Prostate gland (tissue), 2 donors: ENCODE measurements at regions not wholly inside any gene's neighbourhood (a gene's known extent, or its start where the extent isn't known, plus 50 kb on each side); places are given as distances from the start of the nearest gene placed in this dataset.

ENCODE experiments used
- DNase-seq: peaks from one replicate; pipeline ENCODE4 v3.0.0-alpha.2; 2019; ENCODE audit warnings: low spot score
- H3K27ac ChIP-seq, 2 donors: fragments of 200-600 bp; sonication (generic); 2 replicates each; pipeline ENCODE4 v1.5.1; 2017 to 2019
- H3K27me3 ChIP-seq: fragments of 200-600 bp; sonication (generic); replicated peaks from 2 replicates; pipeline ENCODE4 v1.5.1; 2019; ENCODE audit not compliant: insufficient read depth
- H3K36me3 ChIP-seq, 2 donors: fragments of 200-600 bp; sonication (generic); 1 replicate in 1 of 2; 2 replicates in 1 of 2; pipeline versions ENCODE4 v1.5.1 to v1.8.1; 2017 to 2019
- H3K4me1 ChIP-seq: fragments of 200-600 bp; sonication (generic); replicated peaks from 2 replicates; pipeline ENCODE4 v1.5.1; 2019
- H3K4me3 ChIP-seq, 2 donors: fragments of 200-600 bp; sonication (generic); 2 replicates each; pipeline ENCODE4 v1.5.1; 2017 to 2019
- H3K9me3 ChIP-seq: fragments of 200-600 bp; sonication (generic); 2 replicates; pipeline ENCODE4 v1.5.1; 2017
- POLR2A ChIP-seq: fragments of 450-650 bp; IDR thresholded peaks from one replicate; pipeline ENCODE4 v1.6.1; 2016; ENCODE audit warnings: antibody characterized with exemption, mild to moderate bottlenecking
- POLR2AphosphoS5 ChIP-seq: sonication (generic); formaldehyde crosslinking; IDR thresholded peaks from one replicate; pipeline ENCODE4 v1.6.1; 2017; ENCODE audit warnings: antibody characterized with exemption
- WGBS: methylation state at CpG from one replicate; pipeline ENCODE4 v1.1.5; 2018; 5-methylcytosine and 5-hydroxymethylcytosine counted together
- intact Hi-C: fragments of 100-400 bp; cut with DNase I; formaldehyde crosslinking; loops from one replicate; pipeline ENCODE4 v1.14.2; 2022
- TF ChIP-seq, protein P1 (sequence below), 4 experiments: fragments of 200-600 bp in 2 of 4; fragments of 450-650 bp in 2 of 4; sonication (generic) in 2 of 4; IDR thresholded peaks; 1 replicate in 3 of 4; 2 replicates in 1 of 4; pipeline ENCODE4 v1.5.1; 2016 to 2019; ENCODE audit warnings: antibody characterized with exemption in 4 of 4, mild to moderate bottlenecking in 2 of 4, moderate library complexity in 2 of 4

DNA sequence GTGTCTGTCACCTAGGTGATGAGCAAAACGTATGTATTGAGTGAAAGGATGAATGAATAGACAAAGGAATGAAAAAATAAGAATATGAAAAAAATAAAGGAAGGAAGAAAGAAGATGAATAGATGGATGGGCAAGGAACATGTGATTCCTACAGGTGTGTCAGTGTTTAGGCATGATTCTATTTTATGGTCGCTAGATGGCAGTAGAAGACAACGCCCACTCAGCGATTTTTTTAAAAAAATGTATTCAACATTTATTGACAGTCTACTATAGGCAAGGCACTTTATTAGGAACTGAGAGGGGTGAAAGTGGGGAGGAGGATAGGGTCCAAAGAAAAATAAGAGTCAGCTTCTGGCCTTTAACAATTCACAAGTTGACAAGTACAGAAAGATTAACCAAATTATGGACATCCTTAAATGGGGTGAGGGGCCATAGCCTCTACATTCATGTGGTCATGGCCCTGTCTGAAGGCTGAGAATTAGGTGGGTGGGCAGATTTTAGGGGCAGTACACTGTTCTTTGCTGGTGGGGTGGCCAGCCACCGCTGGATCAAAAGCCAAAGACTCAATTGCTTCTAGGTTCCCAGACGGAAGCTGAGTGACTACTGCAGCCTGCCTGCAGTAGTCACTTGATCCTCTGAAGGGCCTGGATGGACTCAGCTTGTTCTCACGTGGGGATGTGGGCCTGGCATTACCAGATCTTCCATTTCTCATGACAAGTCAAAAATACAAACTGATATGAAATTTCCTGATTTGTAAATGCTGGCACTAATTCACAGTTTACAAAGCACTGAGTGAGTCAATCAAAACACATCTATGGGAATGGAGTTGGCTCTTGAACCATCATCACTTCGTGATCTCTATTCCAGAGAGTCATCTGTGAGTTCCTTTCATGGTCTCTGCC, 83.9 kb downstream of the FASLG start:
- DNase-seq = no peak
- H3K4me3 ChIP-seq = no peak overlapping the region
- TF ChIP-seq POLR2A = no peak
- TF ChIP-seq, protein P1, sequence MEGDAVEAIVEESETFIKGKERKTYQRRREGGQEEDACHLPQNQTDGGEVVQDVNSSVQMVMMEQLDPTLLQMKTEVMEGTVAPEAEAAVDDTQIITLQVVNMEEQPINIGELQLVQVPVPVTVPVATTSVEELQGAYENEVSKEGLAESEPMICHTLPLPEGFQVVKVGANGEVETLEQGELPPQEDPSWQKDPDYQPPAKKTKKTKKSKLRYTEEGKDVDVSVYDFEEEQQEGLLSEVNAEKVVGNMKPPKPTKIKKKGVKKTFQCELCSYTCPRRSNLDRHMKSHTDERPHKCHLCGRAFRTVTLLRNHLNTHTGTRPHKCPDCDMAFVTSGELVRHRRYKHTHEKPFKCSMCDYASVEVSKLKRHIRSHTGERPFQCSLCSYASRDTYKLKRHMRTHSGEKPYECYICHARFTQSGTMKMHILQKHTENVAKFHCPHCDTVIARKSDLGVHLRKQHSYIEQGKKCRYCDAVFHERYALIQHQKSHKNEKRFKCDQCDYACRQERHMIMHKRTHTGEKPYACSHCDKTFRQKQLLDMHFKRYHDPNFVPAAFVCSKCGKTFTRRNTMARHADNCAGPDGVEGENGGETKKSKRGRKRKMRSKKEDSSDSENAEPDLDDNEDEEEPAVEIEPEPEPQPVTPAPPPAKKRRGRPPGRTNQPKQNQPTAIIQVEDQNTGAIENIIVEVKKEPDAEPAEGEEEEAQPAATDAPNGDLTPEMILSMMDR (IDR thresholded peaks at IDR 0.05) = peak; percentile 34 to 68 (median 62)
- TF ChIP-seq POLR2AphosphoS5 = no peak
- H3K27me3 ChIP-seq = no peaks in the 10 kb centered on the region
- 22% methylated on average over 8 of the region's 8 CpGs for WGBS
- intact Hi-C loops = loop anchor here (5.0 to 10.0 kb wide), 3 partner anchors 82 to 1082 kb away; partner anchors contain the start of genes CENPL and DARS2
- no peaks in the 10 kb centered on the region for H3K4me1 ChIP-seq
- H3K27ac ChIP-seq = no peak overlapping the region
- no peaks in the 10 kb centered on the region for H3K9me3 ChIP-seq
- H3K36me3 ChIP-seq = no peaks in the 10 kb centered on the region

DNA sequence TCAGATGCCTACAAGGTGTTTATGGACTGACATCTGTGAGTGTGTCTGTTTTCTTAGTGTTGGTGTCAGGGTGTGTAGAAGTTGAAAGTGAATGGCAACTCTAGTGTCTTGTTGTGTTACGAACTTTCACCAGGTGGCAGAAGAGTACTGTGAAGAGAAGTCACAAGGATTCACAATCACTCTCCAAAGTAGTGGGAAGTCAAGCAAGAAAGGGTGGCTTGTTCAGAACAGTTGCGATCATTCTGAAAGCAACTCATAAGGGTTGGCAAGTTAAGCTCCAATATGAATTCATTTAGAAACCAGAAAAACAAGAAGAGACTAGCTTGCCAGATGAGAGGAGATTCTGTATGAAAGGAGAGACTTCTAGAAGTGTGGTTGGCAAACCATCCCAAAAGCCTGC, 86.1 kb downstream of the FASLG start:
- Histone ChIP-seq H3K4me3 (no peak overlapping the region), H3K36me3 (no peaks in the 10 kb centered on the region), H3K4me1 (no peaks in the 10 kb centered on the region), H3K27ac (peak overlapping the region in 1 of 2 donors; percentile 60), H3K9me3 (no peaks in the 10 kb centered on the region), H3K27me3 (no peaks in the 10 kb centered on the region)
- peak; percentile 28 for DNase-seq
- intact Hi-C loops = loop anchor here (5.0 to 10.0 kb wide), 3 partner anchors 80 to 1080 kb away; partner anchors contain the start of genes CENPL and DARS2
- TF ChIP-seq POLR2AphosphoS5 = peak; percentile 17
- no peak for TF ChIP-seq POLR2A
- TF ChIP-seq, protein P1 (IDR thresholded peaks at IDR 0.05) = peak; percentile 18 to 69 (median 48)
- 21% methylated on average over 2 of the region's 2 CpGs for WGBS

DNA sequence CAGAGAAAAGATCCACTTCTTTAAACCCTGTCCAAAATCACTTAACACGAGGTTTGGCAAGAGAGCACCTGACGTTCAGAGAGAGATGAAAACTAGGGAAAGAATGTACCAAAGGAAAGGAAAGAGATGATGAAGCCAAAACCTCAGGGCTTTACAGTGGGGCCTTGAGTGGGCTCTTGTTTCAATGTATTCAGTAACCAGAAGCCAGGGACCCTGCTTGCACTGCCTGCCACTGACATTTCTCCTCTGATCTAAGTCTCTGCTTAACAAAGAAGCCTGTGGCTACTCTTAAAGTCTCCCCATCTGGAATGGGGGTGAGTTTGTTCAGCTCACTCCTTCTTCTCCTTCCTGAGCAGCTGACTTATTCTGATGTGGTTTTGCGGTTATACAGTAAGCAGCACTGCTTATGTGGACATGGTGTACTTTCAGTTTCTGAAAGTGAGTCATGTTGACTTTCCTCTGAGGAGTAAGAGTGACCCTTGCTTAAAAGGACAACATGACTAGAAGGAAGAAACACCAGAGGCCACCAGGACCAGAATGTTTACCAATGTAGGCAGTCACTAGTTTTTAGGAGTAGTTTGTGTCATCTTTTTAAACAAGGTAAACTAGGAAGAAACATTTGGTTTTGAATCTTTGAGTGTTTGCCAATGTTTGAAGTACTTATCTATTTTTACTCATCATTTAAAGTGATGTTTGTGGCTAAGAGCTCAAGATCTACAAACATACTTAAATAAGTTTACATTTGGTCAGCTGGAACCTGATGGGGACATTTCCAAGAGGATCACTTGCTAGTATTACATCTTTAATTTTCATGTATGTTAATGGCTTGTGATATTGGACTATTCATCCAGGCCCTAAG, 87.4 kb downstream of the FASLG start:
- no peaks in the 10 kb centered on the region for H3K9me3 ChIP-seq
- TF ChIP-seq POLR2AphosphoS5 = peak; percentile 91
- TF ChIP-seq POLR2A = no peak
- TF ChIP-seq, protein P1 (IDR thresholded peaks at IDR 0.05) = peak in 1 of 4 experiments; percentile 29
- H3K27ac ChIP-seq = peak overlapping the region; percentile 60 to 61
- no peak overlapping the region for H3K4me3 ChIP-seq
- H3K36me3 ChIP-seq = no peaks in the 10 kb centered on the region
- intact Hi-C loops = loop anchor here (5.0 to 10.0 kb wide), 3 partner anchors 78 to 1078 kb away; partner anchors contain the start of genes CENPL and DARS2
- no peaks in the 10 kb centered on the region for H3K27me3 ChIP-seq
- peak; percentile 24 for DNase-seq
- H3K4me1 ChIP-seq = no peaks in the 10 kb centered on the region
- WGBS = 16% methylated on average over 3 of the region's 3 CpGs

DNA sequence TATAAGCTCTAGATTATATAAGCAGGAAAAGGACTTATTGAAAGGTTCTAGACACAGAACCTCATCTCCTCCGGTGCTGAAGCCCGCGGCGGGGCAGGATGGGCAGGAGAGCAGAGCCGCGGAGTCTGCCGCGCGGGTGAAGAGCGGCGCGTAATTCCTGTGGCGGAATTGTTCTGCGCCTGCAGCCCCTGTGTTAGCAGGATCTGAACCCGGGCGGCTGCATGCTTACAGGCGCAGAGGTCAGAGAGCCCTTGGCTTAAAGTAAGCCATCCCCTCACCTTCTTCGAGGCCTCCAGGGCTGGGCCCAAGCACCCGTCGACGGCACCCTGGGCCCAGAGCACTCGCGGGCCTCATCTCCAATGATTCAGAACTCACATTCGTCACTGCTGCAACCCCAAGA, 89.3 kb downstream of the FASLG start:
- Histone ChIP-seq H3K36me3 (no peaks in the 10 kb centered on the region), H3K4me1 (no peaks in the 10 kb centered on the region), H3K4me3 (no peak overlapping the region), H3K9me3 (no peaks in the 10 kb centered on the region), H3K27ac (no peak overlapping the region), H3K27me3 (no peaks in the 10 kb centered on the region)
- 99% methylated on average over 23 of the region's 24 CpGs for WGBS
- DNase-seq = no peak
- no peak for TF ChIP-seq POLR2A
- TF ChIP-seq POLR2AphosphoS5 = no peak
- TF ChIP-seq, protein P1 (IDR thresholded peaks at IDR 0.05) = no peak
- intact Hi-C loops = loop anchor here (5.0 to 10.0 kb wide), 3 partner anchors 77 to 1077 kb away; partner anchors contain the start of genes CENPL and DARS2
